Astrocyte of the cerebellum (primary cell): ENCODE measurements at regions not wholly inside any gene's neighbourhood (a gene's known extent, or its start where the extent isn't known, plus 50 kb on each side); places are given as distances from the start of the nearest gene placed in this dataset.

Source experiments
- DNase-seq: peaks from one replicate; pipeline ENCODE4 v3.0.0-alpha.2; 2011; ENCODE audit warnings: low read depth
- H3K4me3 ChIP-seq: 2 replicates; pipeline ENCODE4 v1.5.1; 2011; ENCODE audit warnings: mild to moderate bottlenecking, low read depth, low read length, moderate library complexity
- in situ Hi-C: cut with HindIII; loops from 2 replicates; pipeline ENCODE4 v1.10.0; 2017; ENCODE audit warnings: low sequenced_read_pairs
- TF ChIP-seq, protein P1 (sequence below): IDR thresholded peaks from 2 replicates; pipeline ENCODE4 v1.5.1; 2012; ENCODE audit warnings: low read length, low read depth, moderate library complexity, mild to moderate bottlenecking; ENCODE audit errors: missing control alignments

DNA sequence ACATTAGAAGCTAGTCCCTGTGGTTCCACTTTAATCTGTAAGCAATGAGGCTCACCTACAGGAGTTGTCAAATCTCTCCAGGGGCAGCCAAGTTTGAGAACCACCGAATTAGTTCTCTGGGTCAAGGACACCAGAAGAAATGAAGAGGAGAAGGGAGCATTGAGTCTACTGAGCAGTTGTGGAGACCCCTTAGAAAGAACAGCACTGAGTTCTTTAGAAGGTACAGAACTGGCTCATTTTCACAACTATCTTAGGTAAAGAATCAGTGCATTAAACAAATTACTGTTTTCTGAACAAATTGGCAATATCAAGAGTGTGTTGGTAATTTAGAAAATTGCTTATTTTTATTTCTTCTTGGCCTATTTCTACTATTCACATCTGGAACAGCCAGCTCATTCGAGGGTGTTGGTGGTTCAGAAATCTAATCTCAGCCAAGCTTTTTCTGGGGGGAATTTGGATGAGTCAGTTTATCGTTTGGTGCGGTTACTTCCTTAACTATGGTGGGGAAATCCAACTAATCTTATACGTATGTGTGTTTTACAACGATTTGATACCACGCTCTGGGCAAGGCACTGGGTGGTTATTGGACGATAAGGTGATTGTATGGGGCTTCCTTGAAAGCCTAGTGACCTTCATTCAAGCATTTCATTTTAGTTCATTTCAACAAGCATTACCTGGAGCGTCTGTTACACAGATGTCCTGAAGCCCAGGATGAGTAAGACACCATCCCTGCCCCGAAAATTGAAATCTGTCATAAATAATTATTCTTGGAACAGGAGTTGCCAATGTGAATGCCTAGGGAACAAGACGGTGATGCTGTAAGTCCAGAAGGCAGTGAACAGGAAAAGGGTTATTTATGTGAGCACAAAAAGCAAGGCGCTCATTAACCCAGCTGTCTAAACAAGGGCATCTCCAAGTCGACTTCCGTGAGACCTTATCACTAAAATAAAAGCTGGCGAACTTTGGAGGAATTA is 52.0 kb upstream of the TMPRSS2 start:
- TF ChIP-seq, protein P1, sequence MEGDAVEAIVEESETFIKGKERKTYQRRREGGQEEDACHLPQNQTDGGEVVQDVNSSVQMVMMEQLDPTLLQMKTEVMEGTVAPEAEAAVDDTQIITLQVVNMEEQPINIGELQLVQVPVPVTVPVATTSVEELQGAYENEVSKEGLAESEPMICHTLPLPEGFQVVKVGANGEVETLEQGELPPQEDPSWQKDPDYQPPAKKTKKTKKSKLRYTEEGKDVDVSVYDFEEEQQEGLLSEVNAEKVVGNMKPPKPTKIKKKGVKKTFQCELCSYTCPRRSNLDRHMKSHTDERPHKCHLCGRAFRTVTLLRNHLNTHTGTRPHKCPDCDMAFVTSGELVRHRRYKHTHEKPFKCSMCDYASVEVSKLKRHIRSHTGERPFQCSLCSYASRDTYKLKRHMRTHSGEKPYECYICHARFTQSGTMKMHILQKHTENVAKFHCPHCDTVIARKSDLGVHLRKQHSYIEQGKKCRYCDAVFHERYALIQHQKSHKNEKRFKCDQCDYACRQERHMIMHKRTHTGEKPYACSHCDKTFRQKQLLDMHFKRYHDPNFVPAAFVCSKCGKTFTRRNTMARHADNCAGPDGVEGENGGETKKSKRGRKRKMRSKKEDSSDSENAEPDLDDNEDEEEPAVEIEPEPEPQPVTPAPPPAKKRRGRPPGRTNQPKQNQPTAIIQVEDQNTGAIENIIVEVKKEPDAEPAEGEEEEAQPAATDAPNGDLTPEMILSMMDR = no peak
- H3K4me3 ChIP-seq = no peak overlapping the region
- in situ Hi-C loops = no loop called here
- DNase-seq = no peak

DNA sequence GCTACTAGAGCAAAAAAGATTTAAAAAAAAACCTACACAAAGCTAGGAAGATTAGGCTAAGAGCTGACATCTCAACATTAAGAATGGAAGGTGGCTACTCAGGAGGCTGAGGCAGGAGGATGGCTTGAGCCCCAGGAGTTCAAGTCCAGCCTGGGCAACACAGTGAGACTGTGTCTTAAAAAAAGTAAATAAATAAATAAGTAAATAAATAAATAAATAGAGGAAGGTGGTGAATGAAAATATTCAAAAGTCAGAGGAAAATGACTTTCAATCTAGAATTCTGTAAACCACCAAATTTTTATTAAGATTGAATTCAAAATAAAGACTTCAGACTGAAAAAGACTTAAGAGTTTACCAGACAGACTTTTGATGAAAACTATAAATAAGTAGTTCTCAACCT is 50.9 kb upstream of the TMPRSS2 start:
- TF ChIP-seq, protein P1 = no peak
- no peak for DNase-seq
- H3K4me3 ChIP-seq = no peak overlapping the region
- in situ Hi-C loops = no loop called here

DNA sequence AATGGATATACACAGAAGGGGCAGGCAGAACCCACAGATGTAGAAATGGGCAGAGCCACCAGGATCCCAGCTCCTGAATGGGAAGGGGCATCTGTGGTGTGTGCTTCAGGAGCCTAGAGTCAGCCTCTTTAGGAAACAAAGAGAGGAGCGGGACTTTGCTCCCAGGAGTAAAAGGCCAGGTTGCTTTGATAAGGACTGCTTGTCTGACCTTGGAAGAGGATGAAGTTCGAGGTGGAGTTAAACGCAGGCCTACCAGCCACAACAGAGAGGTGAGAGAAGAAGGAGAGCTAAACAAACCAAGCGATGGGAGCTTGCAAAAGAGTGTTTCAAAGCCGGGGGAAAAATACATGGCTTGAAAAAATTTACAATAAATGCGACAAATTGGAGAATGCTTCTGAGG is 49.9 kb upstream of the TMPRSS2 start:
- no peak for DNase-seq
- in situ Hi-C loops = no loop called here
- no peak overlapping the region for H3K4me3 ChIP-seq
- TF ChIP-seq, protein P1 = no peak
